Vagina (tissue), 2 donors: ENCODE measurements at regions not wholly inside any gene's neighbourhood (a gene's known extent, or its start where the extent isn't known, plus 50 kb on each side); places are given as distances from the start of the nearest gene placed in this dataset.

Experiments
- DNase-seq, 2 donors: peaks; one replicate each; pipeline ENCODE4 v3.0.0-alpha.2; 2017; ENCODE audit errors: extremely low spot score in 2 of 2
- H3K27ac ChIP-seq: fragments of 200-600 bp; sonication (generic); one replicate; pipeline ENCODE4 v1.5.1; 2019
- H3K27me3 ChIP-seq: fragments of 200-600 bp; sonication (generic); one replicate; pipeline ENCODE4 v1.5.1; 2019
- H3K36me3 ChIP-seq, 2 donors: fragments of 200-600 bp; sonication (generic); one replicate each; pipeline ENCODE4 v1.5.1; 2017 to 2019
- H3K4me1 ChIP-seq: fragments of 200-600 bp; sonication (generic); one replicate; pipeline ENCODE4 v1.5.1; 2019
- H3K4me3 ChIP-seq, 2 donors: fragments of 200-600 bp; sonication (generic); 1 replicate in 1 of 2; 2 replicates in 1 of 2; pipeline ENCODE4 v1.5.1; 2016 to 2019
- H3K9me3 ChIP-seq: fragments of 200-600 bp; sonication (generic); one replicate; pipeline ENCODE4 v1.5.1; 2019
- POLR2A ChIP-seq, 2 donors: fragments of 450-650 bp; IDR thresholded peaks; one replicate each; pipeline ENCODE4 v1.6.1; 2017; ENCODE audit warnings: antibody characterized with exemption in 2 of 2, mild to moderate bottlenecking in 2 of 2, moderate library complexity in 2 of 2
- POLR2AphosphoS5 ChIP-seq, 2 donors: sonication (generic); formaldehyde crosslinking; IDR thresholded peaks; one replicate each; pipeline ENCODE4 v1.9.0; 2017; ENCODE audit warnings: antibody characterized with exemption in 2 of 2, mild to moderate bottlenecking in 2 of 2, low read depth in 1 of 2; ENCODE audit not compliant: insufficient read depth in 1 of 2
- intact Hi-C: fragments of 100-400 bp; cut with DNase I; formaldehyde crosslinking; loops from one replicate; pipeline ENCODE4 v1.15.1; 2023
- TF ChIP-seq, protein P1 (sequence below), 3 experiments: fragments of 450-650 bp in 2 of 3; fragments of 200-600 bp in 1 of 3; sonication (generic) in 1 of 3; IDR thresholded peaks; one replicate each; pipeline ENCODE4 v1.5.1; 2017 to 2019; ENCODE audit warnings: antibody characterized with exemption in 3 of 3, mild to moderate bottlenecking in 2 of 3, moderate library complexity in 2 of 3

DNA sequence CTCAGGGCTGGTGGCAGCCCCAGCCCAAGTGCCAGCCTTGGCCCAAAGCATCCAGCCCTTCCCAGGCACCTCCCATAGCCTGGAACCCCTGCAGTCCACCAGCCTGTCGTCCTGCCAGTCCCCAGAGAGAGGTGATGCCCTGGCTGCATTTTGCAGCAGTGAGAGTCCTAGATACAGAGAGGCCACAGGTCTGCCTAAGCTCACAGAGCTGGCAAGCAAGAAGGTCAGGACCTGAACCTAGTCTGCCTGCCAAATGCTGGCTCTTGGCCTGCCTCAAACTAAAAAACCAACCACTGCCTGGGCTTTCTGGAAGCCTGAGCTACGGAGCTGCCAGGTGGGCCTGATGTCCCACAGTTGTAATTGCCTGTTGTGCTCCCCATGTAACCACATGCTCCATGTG lies 164.9 kb downstream of the PHETA1 start:
- Histone ChIP-seq H3K27ac (no peak overlapping the region), H3K9me3 (no peaks in the 10 kb centered on the region), H3K36me3 (no peaks in the 10 kb centered on the region), H3K27me3 (no peaks in the 10 kb centered on the region), H3K4me3 (no peak overlapping the region), H3K4me1 (no peaks in the 10 kb centered on the region)
- no peak for DNase-seq
- no peak for TF ChIP-seq POLR2A (IDR thresholded peaks at IDR 0.05)
- intact Hi-C loops = no loop called here

DNA sequence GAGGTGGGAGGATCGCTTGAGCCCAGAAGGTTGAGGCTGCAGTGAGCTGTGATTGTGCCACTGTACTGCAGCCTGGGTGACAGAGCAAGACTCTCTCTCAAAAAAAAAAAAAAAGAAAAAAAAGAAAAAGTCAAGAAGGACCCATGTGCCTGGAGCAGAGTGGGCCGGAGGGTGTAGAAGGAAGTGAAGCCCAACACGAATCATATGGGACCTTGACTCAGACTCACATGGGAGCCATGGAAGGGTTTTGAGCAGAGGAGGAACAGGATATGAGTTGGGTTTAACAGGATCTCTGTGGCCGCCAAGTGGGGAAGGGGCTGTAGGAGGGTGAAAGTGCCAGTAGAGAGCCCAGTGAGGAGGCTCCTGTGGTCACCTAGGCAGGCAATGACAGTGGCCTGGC lies 165.4 kb downstream of the PHETA1 start:
- Histone ChIP-seq H3K4me1 (no peaks in the 10 kb centered on the region), H3K36me3 (no peaks in the 10 kb centered on the region), H3K4me3 (no peak overlapping the region), H3K27me3 (no peaks in the 10 kb centered on the region), H3K27ac (no peak overlapping the region), H3K9me3 (no peaks in the 10 kb centered on the region)
- no peak for DNase-seq
- intact Hi-C loops = no loop called here
- no peak for TF ChIP-seq POLR2AphosphoS5 (IDR thresholded peaks at IDR 0.05; ENCODE audit: insufficient read depth in 1 of 2, low read depth in 1 of 2)
- TF ChIP-seq POLR2A (IDR thresholded peaks at IDR 0.05) = no peak
- TF ChIP-seq, protein P1, sequence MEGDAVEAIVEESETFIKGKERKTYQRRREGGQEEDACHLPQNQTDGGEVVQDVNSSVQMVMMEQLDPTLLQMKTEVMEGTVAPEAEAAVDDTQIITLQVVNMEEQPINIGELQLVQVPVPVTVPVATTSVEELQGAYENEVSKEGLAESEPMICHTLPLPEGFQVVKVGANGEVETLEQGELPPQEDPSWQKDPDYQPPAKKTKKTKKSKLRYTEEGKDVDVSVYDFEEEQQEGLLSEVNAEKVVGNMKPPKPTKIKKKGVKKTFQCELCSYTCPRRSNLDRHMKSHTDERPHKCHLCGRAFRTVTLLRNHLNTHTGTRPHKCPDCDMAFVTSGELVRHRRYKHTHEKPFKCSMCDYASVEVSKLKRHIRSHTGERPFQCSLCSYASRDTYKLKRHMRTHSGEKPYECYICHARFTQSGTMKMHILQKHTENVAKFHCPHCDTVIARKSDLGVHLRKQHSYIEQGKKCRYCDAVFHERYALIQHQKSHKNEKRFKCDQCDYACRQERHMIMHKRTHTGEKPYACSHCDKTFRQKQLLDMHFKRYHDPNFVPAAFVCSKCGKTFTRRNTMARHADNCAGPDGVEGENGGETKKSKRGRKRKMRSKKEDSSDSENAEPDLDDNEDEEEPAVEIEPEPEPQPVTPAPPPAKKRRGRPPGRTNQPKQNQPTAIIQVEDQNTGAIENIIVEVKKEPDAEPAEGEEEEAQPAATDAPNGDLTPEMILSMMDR (IDR thresholded peaks at IDR 0.05) = no peak

DNA sequence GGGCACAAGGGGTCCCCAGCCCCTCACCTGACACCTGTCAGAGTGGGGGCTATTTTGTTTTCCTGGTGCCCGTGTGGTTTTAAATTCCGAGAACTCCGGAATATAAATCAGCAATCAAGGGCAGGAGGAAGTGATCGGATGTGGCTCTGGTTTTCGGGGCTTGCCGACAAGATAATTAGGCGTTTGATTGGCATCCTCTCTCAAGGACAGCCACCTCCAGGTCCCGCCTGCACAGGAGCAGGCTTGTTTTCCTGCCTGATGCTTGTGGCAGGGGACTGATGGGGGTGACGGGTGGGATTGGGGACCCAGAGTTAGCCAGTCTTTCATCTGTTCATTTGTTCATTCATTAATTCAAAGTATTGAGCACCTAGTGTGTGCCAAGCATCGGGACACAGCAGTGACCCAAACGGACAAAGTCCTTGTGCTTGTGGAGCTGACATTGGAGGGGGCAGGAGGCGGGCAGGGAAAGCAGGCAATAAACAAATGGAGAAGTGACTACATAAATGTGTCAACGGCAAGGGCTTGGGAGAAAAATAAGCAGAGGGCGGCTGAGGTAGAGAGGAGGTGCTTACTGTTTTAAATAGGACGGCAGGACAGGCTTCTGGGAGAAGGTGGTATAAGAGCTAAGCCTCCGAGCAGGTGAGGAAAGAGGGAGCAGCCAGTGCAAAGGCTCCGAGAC lies 166.5 kb downstream of the PHETA1 start:
- TF ChIP-seq POLR2AphosphoS5 (IDR thresholded peaks at IDR 0.05; ENCODE audit: insufficient read depth in 1 of 2, low read depth in 1 of 2) (no peak), POLR2A (IDR thresholded peaks at IDR 0.05) (no peak)
- TF ChIP-seq, protein P1 (IDR thresholded peaks at IDR 0.05) = no peak
- no peak for DNase-seq
- no peaks in the 10 kb centered on the region for H3K9me3 ChIP-seq
- no peaks in the 10 kb centered on the region for H3K27me3 ChIP-seq
- no peak overlapping the region for H3K27ac ChIP-seq
- no peaks in the 10 kb centered on the region for H3K36me3 ChIP-seq
- intact Hi-C loops = no loop called here
- no peak overlapping the region for H3K4me3 ChIP-seq
- no peaks in the 10 kb centered on the region for H3K4me1 ChIP-seq

DNA sequence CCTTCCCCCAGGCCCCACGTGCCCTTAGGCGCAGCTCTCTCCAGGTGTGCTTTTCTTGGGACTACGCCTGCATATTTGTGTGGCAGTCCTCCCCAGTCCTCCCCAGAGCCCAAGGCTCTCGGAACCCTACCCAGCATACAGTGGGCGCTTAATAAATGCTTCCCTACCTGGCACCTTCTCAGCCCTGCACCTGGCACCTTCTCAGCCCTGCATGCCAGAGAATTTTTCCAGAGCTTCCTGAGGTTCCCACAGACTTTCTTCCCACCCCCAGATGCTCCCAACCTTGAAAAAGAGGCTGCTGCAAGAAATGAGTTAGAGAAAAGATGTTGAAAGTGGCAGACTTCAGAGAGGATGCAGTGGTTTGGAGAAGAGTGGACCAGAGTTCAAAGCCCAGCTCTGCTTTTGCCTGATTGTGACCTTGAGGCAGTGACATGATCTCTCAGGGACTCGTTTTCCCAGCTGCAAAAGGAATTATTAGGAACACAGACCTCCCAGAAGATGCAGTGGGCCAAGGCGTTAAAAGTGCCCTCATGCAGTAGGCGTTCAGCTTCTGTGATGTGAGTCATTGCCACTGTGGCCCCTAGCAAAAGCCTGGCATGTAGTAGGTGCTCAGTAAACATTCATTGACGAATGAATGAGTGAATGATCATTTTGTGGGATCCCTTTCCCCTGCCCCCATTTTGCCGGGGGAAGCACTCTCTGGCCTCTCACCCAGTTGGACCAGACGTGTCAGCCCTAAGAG lies 167.2 kb downstream of the PHETA1 start:
- DNase-seq = no peak
- Histone ChIP-seq H3K27ac (no peak overlapping the region), H3K27me3 (no peaks in the 10 kb centered on the region), H3K4me3 (no peak overlapping the region), H3K9me3 (no peaks in the 10 kb centered on the region), H3K4me1 (no peaks in the 10 kb centered on the region), H3K36me3 (no peaks in the 10 kb centered on the region)
- intact Hi-C loops = no loop called here
- TF ChIP-seq, protein P1 (IDR thresholded peaks at IDR 0.05) = no peak
- TF ChIP-seq POLR2A (IDR thresholded peaks at IDR 0.05) (no peak), POLR2AphosphoS5 (IDR thresholded peaks at IDR 0.05; ENCODE audit: insufficient read depth in 1 of 2, low read depth in 1 of 2) (no peak)

DNA sequence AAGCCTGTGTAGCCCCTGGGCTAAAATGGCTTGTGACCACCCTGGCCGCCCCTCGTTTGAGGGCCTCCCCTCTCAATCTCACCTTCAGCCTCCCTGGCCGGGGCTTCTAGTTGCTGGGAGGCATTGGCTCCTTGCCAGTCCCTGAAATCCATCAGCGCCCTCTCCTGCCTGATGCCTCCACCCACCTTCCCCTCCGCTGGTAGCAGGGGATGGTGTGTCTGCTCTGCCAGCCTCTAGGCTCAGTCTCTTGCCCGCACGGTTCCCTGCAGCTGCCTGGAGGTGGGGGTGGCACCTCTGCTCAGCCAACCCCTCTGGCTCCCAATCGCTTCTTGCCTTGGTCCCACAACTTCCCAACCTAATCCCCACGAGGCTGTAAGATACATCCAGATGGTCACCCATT lies 167.9 kb downstream of the PHETA1 start:
- no peak overlapping the region for H3K4me3 ChIP-seq
- no peaks in the 10 kb centered on the region for H3K27me3 ChIP-seq
- intact Hi-C loops = no loop called here
- no peaks in the 10 kb centered on the region for H3K9me3 ChIP-seq
- H3K27ac ChIP-seq = no peak overlapping the region
- H3K4me1 ChIP-seq = no peaks in the 10 kb centered on the region
- no peaks in the 10 kb centered on the region for H3K36me3 ChIP-seq
- TF ChIP-seq POLR2A (IDR thresholded peaks at IDR 0.05) = no peak
- TF ChIP-seq, protein P1 (IDR thresholded peaks at IDR 0.05) = no peak
- TF ChIP-seq POLR2AphosphoS5 (IDR thresholded peaks at IDR 0.05; ENCODE audit: insufficient read depth in 1 of 2, low read depth in 1 of 2) = no peak
- no peak for DNase-seq
